Smooth muscle cell (in vitro differentiated cells): ENCODE measurements at regions not wholly inside any gene's neighbourhood (a gene's known extent, or its start where the extent isn't known, plus 50 kb on each side); places are given as distances from the start of the nearest gene placed in this dataset.

Source experiments
- DNase-seq: peaks from one replicate; lab custom pipeline; 2025; ENCODE audit not compliant: unreplicated experiment; lab: John Stamatoyannopoulos, UW
- H2AFZ ChIP-seq: fragments of 200-600 bp; sonication (generic); 2 replicates; pipeline ENCODE4 v1.6.0; 2016; ENCODE audit warnings: antibody characterized with exemption, low read depth, mild to moderate bottlenecking
- H3F3A ChIP-seq: fragments of 200-600 bp; sonication (generic); 2 replicates; pipeline ENCODE4 v1.6.0; 2017; ENCODE audit warnings: antibody characterized with exemption, low read depth
- H3K27ac ChIP-seq: fragments of 200-600 bp; sonication (generic); 2 replicates; pipeline ENCODE4 v1.5.1; 2016; ENCODE audit warnings: low read depth, mild to moderate bottlenecking
- H3K27me3 ChIP-seq: fragments of 200-600 bp; sonication (generic); 2 replicates; pipeline ENCODE4 v1.6.1; 2016; ENCODE audit warnings: low read depth, mild to moderate bottlenecking
- H3K36me3 ChIP-seq: fragments of 200-600 bp; sonication (generic); 2 replicates; pipeline ENCODE4 v1.5.1; 2016; ENCODE audit warnings: low read depth
- H3K4me1 ChIP-seq: fragments of 200-600 bp; sonication (generic); 2 replicates; pipeline ENCODE4 v1.5.1; 2016; ENCODE audit warnings: low read depth
- H3K4me2 ChIP-seq: fragments of 200-600 bp; sonication (generic); 2 replicates; pipeline ENCODE4 v1.6.0; 2016; ENCODE audit warnings: mild to moderate bottlenecking
- H3K4me3 ChIP-seq: fragments of 200-600 bp; sonication (generic); 2 replicates; pipeline ENCODE4 v1.5.1; 2016; ENCODE audit warnings: mild to moderate bottlenecking
- H3K79me2 ChIP-seq: fragments of 200-600 bp; sonication (generic); 2 replicates; pipeline ENCODE4 v1.6.0; 2016; ENCODE audit warnings: low read depth, mild to moderate bottlenecking
- H3K9ac ChIP-seq: fragments of 200-600 bp; sonication (generic); 2 replicates; pipeline ENCODE4 v1.6.0; 2016; ENCODE audit warnings: low read depth
- H3K9me3 ChIP-seq: fragments of 200-600 bp; sonication (generic); replicated peaks from 2 replicates; pipeline ENCODE4 v1.5.1; 2016; ENCODE audit warnings: low read depth
- H4K20me1 ChIP-seq: fragments of 200-600 bp; sonication (generic); 2 replicates; pipeline ENCODE4 v1.6.0; 2016; ENCODE audit warnings: low read depth
- CTCF ChIP-seq: fragments of 200-600 bp; sonication (generic); IDR thresholded peaks from 2 replicates; pipeline ENCODE4 v1.5.1; 2017; ENCODE audit warnings: borderline replicate concordance, mild to moderate bottlenecking, antibody characterized with exemption; ENCODE audit not compliant: insufficient read depth, poor library complexity, severe bottlenecking
- WGBS: methylation state at CpG from one replicate; pipeline ENCODE4 v1.1.7; 2016; ENCODE audit warnings: low lambda C conversion rate; 5-methylcytosine and 5-hydroxymethylcytosine counted together

GRCh38 chr7:91553410-91553895 lies 289.2 kb downstream of the FZD1 start:
- Histone ChIP-seq H3F3A (no peaks in the 10 kb centered on the region), H2AFZ (no peak overlapping the region), H3K4me2 (no peak overlapping the region), H3K4me3 (no peak overlapping the region), H3K9ac (no peak overlapping the region), H3K36me3 (no peaks in the 10 kb centered on the region), H3K9me3 (no peaks in the 10 kb centered on the region), H4K20me1 (no peaks in the 10 kb centered on the region), H3K4me1 (peaks cover 10% of the 10 kb centered on the region), H3K79me2 (no peaks in the 10 kb centered on the region), H3K27ac (no peak overlapping the region), H3K27me3 (no peaks in the 10 kb centered on the region)
- WGBS, result 77% methylated on average over 3 of the region's 3 CpGs
- no peak for TF ChIP-seq CTCF
- DNase-seq, result no peak

- Histone ChIP-seq H4K20me1 (no peaks in the 10 kb centered on the region), H3F3A (no peaks in the 10 kb centered on the region), H3K27ac (no peak overlapping the region), H3K27me3 (no peaks in the 10 kb centered on the region), H2AFZ (peak overlapping the region; percentile 82), H3K9me3 (no peaks in the 10 kb centered on the region), H3K36me3 (no peaks in the 10 kb centered on the region), H3K79me2 (no peaks in the 10 kb centered on the region), H3K4me1 (peaks cover 10% of the 10 kb centered on the region), H3K4me2 (no peak overlapping the region), H3K9ac (no peak overlapping the region), H3K4me3 (no peak overlapping the region)
- no peak for TF ChIP-seq CTCF
- WGBS, result 33% methylated on average over 6 of the region's 6 CpGs
- DNase-seq, result no peak
Observed at GRCh38 chr7:91554883-91555282, 290.6 kb downstream of the FZD1 start.

- Histone ChIP-seq H2AFZ (no peak overlapping the region), H3K79me2 (no peaks in the 10 kb centered on the region), H3K4me1 (peaks cover 10% of the 10 kb centered on the region), H3K9me3 (no peaks in the 10 kb centered on the region), H3K36me3 (no peaks in the 10 kb centered on the region), H3K9ac (no peak overlapping the region), H3K4me3 (no peak overlapping the region), H3K27me3 (no peaks in the 10 kb centered on the region), H3F3A (no peaks in the 10 kb centered on the region), H3K4me2 (no peak overlapping the region), H3K27ac (peak overlapping the region; percentile 97), H4K20me1 (no peaks in the 10 kb centered on the region)
- DNase-seq, result no peak
- 91% methylated on average over 4 of the region's 4 CpGs for WGBS
- TF ChIP-seq CTCF, result no peak
Observed at GRCh38 chr7:91556239-91556638, 292.0 kb downstream of the FZD1 start.

DNA sequence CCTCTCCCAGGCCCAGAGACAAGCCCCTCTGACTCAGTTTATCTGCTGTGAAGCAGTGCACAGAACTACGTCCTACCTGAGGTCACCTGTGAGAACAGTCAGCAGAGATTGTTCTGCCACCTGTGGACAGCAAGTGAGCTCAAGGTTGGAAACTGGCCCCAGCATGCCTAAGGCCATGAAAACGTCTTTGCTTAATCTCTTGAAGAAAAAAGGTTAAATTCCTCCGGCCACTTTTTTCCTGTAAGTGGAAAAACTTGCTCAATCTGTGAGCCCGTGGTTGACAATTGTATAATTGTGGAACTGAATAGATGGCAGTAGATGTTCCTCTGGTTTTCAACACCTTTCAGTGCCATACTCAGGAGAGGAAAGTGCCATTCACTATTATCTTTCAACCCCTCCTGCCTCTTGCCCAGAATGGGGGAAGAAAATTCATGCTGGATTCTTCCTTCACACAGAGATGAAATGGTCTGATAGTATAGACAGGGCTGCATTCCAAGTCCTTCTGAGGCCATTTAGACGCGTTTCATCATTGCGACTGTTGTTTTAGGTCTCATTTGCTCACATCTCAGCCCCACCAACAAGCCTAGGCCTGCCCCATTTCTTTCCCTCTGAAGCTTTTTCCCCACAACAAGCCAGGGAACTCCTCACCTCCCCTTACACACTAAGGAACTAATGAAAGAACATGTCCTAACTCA lies 292.9 kb downstream of the FZD1 start:
- no peak overlapping the region for H3K4me2 ChIP-seq
- DNase-seq, result no peak
- no peak overlapping the region for H2AFZ ChIP-seq
- no peaks in the 10 kb centered on the region for H3K36me3 ChIP-seq
- no peaks in the 10 kb centered on the region for H3K9me3 ChIP-seq
- peak overlapping the region; percentile 84 for H3K9ac ChIP-seq
- H3K27ac ChIP-seq, result peak overlapping the region; percentile 97
- WGBS, result 65% methylated on average over 7 of the region's 7 CpGs
- H3K79me2 ChIP-seq, result no peaks in the 10 kb centered on the region
- peaks cover 10% of the 10 kb centered on the region for H3K4me1 ChIP-seq
- no peaks in the 10 kb centered on the region for H3F3A ChIP-seq
- TF ChIP-seq CTCF, result no peak
- no peaks in the 10 kb centered on the region for H4K20me1 ChIP-seq
- H3K27me3 ChIP-seq, result no peaks in the 10 kb centered on the region
- H3K4me3 ChIP-seq, result no peak overlapping the region
